ENCODE measurements at regions not wholly inside any gene's neighbourhood (a gene's known extent, or its start where the extent isn't known, plus 50 kb on each side); places are given as distances from the start of the nearest gene placed in this dataset.

GRCh38 chr6:71545905-71546304 is 257.3 kb downstream of the OGFRL1 start:
- Histone ChIP-seq H2BK5ac (ENCODE audit: low read depth, low read length, poor library complexity) (no peak overlapping the region), H3K23ac (ENCODE audit: low read length) (no peak overlapping the region), H3K27ac (ENCODE audit: low read depth, low read length) (no peak overlapping the region), H3K79me1 (ENCODE audit: low read length) (peaks cover 5% of the 10 kb centered on the region), H2BK120ac (ENCODE audit: insufficient read depth, low read length, poor library complexity) (no peak overlapping the region), H3K9me3 (ENCODE audit: insufficient read depth, low read depth, low read length) (no peaks in the 10 kb centered on the region), H4K8ac (ENCODE audit: low read depth, low read length) (no peak overlapping the region), H2AFZ (ENCODE audit: insufficient read depth, low read length, poor library complexity) (no peak overlapping the region), H3K4ac (ENCODE audit: low read depth, low read length) (no peak overlapping the region), H3K79me2 (ENCODE audit: control insufficient read depth, insufficient read depth, low read length, poor library complexity) (no peaks in the 10 kb centered on the region), H3K4me3 (ENCODE audit: low read depth, low read length) (no peak overlapping the region), H3K36me3 (ENCODE audit: control insufficient read depth in 1 of 2, insufficient read depth in 2 of 2, low read length in 2 of 2) (no peaks in the 10 kb centered on the region), H4K12ac (ENCODE audit: low read depth, low read length) (no peak overlapping the region), H3K9ac (ENCODE audit: low read length) (no peak overlapping the region), H3K14ac (ENCODE audit: low read length) (no peak overlapping the region), H3K18ac (ENCODE audit: low read length) (no peak overlapping the region), H2AK5ac (ENCODE audit: low read length) (no peak overlapping the region), H3K27me3 (ENCODE audit: insufficient read depth, low read length) (no peaks in the 10 kb centered on the region), H3K4me2 (ENCODE audit: low read length) (no peak overlapping the region), H2BK12ac (ENCODE audit: low read length) (no peak overlapping the region), H4K91ac (ENCODE audit: low read depth, low read length) (peak overlapping the region; percentile 28), H3K4me1 (ENCODE audit: control insufficient read depth in 1 of 2, insufficient read depth in 2 of 2, low read length in 2 of 2) (peaks cover 0 to 2% of the 10 kb centered on the region in 2 experiments)
- WGBS (ENCODE audit: extremely low coverage, insufficient coverage, insufficient read length) = no CpG with 5 or more reads among the region's 3 CpGs
- no peak for DNase-seq

GRCh38 chr6:71551798-71552197 is 263.2 kb downstream of the OGFRL1 start:
- Histone ChIP-seq H4K12ac (ENCODE audit: low read depth, low read length) (no peak overlapping the region), H3K79me1 (ENCODE audit: low read length) (no peaks in the 10 kb centered on the region), H3K4me2 (ENCODE audit: low read length) (no peak overlapping the region), H2BK5ac (ENCODE audit: low read depth, low read length, poor library complexity) (no peak overlapping the region), H2BK120ac (ENCODE audit: insufficient read depth, low read length, poor library complexity) (no peak overlapping the region), H3K14ac (ENCODE audit: low read length) (no peak overlapping the region), H2AK5ac (ENCODE audit: low read length) (no peak overlapping the region), H3K4me3 (ENCODE audit: low read depth, low read length) (no peak overlapping the region), H3K9ac (ENCODE audit: low read length) (no peak overlapping the region), H3K18ac (ENCODE audit: low read length) (no peak overlapping the region), H4K8ac (ENCODE audit: low read depth, low read length) (no peak overlapping the region), H3K4me1 (ENCODE audit: control insufficient read depth in 1 of 2, insufficient read depth in 2 of 2, low read length in 2 of 2) (no peaks in the 10 kb centered on the region), H2AFZ (ENCODE audit: insufficient read depth, low read length, poor library complexity) (no peak overlapping the region), H3K36me3 (ENCODE audit: control insufficient read depth in 1 of 2, insufficient read depth in 2 of 2, low read length in 2 of 2) (peaks cover 0 to 2% of the 10 kb centered on the region in 2 experiments), H2BK12ac (ENCODE audit: low read length) (no peak overlapping the region), H3K27ac (ENCODE audit: low read depth, low read length) (no peak overlapping the region), H3K9me3 (ENCODE audit: insufficient read depth, low read depth, low read length) (peaks cover 10% of the 10 kb centered on the region), H4K91ac (ENCODE audit: low read depth, low read length) (no peak overlapping the region), H3K27me3 (ENCODE audit: insufficient read depth, low read length) (no peaks in the 10 kb centered on the region), H3K23ac (ENCODE audit: low read length) (no peak overlapping the region), H3K4ac (ENCODE audit: low read depth, low read length) (no peak overlapping the region), H3K79me2 (ENCODE audit: control insufficient read depth, insufficient read depth, low read length, poor library complexity) (no peaks in the 10 kb centered on the region)
- DNase-seq = no peak
- no CpG with 5 or more reads among the region's 3 CpGs for WGBS (ENCODE audit: extremely low coverage, insufficient coverage, insufficient read length)

GRCh38 chr6:71556141-71556540 is 267.5 kb downstream of the OGFRL1 start:
- no peaks in the 10 kb centered on the region for H3K4me1 ChIP-seq (ENCODE audit: control insufficient read depth in 1 of 2, insufficient read depth in 2 of 2, low read length in 2 of 2)
- DNase-seq = no peak
- H2BK120ac ChIP-seq (ENCODE audit: insufficient read depth, low read length, poor library complexity) = no peak overlapping the region
- H4K12ac ChIP-seq (ENCODE audit: low read depth, low read length) = no peak overlapping the region
- H2AFZ ChIP-seq (ENCODE audit: insufficient read depth, low read length, poor library complexity) = no peak overlapping the region
- no peak overlapping the region for H2BK5ac ChIP-seq (ENCODE audit: low read depth, low read length, poor library complexity)
- no peaks in the 10 kb centered on the region for H3K27me3 ChIP-seq (ENCODE audit: insufficient read depth, low read length)
- H3K4me2 ChIP-seq (ENCODE audit: low read length) = no peak overlapping the region
- no peak overlapping the region for H4K91ac ChIP-seq (ENCODE audit: low read depth, low read length)
- no peaks in the 10 kb centered on the region for H3K79me1 ChIP-seq (ENCODE audit: low read length)
- no peaks in the 10 kb centered on the region for H3K79me2 ChIP-seq (ENCODE audit: control insufficient read depth, insufficient read depth, low read length, poor library complexity)
- no CpG with 5 or more reads among the region's 4 CpGs for WGBS (ENCODE audit: extremely low coverage, insufficient coverage, insufficient read length)
- peaks cover 2 to 3% of the 10 kb centered on the region in 2 experiments for H3K36me3 ChIP-seq (ENCODE audit: control insufficient read depth in 1 of 2, insufficient read depth in 2 of 2, low read length in 2 of 2)
- peaks cover 17% of the 10 kb centered on the region for H3K9me3 ChIP-seq (ENCODE audit: insufficient read depth, low read depth, low read length)
- no peak overlapping the region for H4K8ac ChIP-seq (ENCODE audit: low read depth, low read length)
- no peak overlapping the region for H3K27ac ChIP-seq (ENCODE audit: low read depth, low read length)
- H3K4ac ChIP-seq (ENCODE audit: low read depth, low read length) = no peak overlapping the region
- H3K4me3 ChIP-seq (ENCODE audit: low read depth, low read length) = no peak overlapping the region
- H3K9ac ChIP-seq (ENCODE audit: low read length) = no peak overlapping the region
- no peak overlapping the region for H3K14ac ChIP-seq (ENCODE audit: low read length)
- H2AK5ac ChIP-seq (ENCODE audit: low read length) = no peak overlapping the region
- no peak overlapping the region for H3K23ac ChIP-seq (ENCODE audit: low read length)
- no peak overlapping the region for H2BK12ac ChIP-seq (ENCODE audit: low read length)
- no peak overlapping the region for H3K18ac ChIP-seq (ENCODE audit: low read length)

GRCh38 chr6:71558974-71559373 is 270.4 kb downstream of the OGFRL1 start:
- Histone ChIP-seq H3K27ac (ENCODE audit: low read depth, low read length) (no peak overlapping the region), H4K91ac (ENCODE audit: low read depth, low read length) (no peak overlapping the region), H3K79me2 (ENCODE audit: control insufficient read depth, insufficient read depth, low read length, poor library complexity) (no peaks in the 10 kb centered on the region), H3K4me2 (ENCODE audit: low read length) (no peak overlapping the region), H4K12ac (ENCODE audit: low read depth, low read length) (no peak overlapping the region), H3K23ac (ENCODE audit: low read length) (no peak overlapping the region), H3K14ac (ENCODE audit: low read length) (no peak overlapping the region), H3K4me1 (ENCODE audit: control insufficient read depth in 1 of 2, insufficient read depth in 2 of 2, low read length in 2 of 2) (no peaks in the 10 kb centered on the region), H3K9me3 (ENCODE audit: insufficient read depth, low read depth, low read length) (peaks cover 13% of the 10 kb centered on the region), H2BK5ac (ENCODE audit: low read depth, low read length, poor library complexity) (no peak overlapping the region), H3K27me3 (ENCODE audit: insufficient read depth, low read length) (no peaks in the 10 kb centered on the region), H3K4ac (ENCODE audit: low read depth, low read length) (no peak overlapping the region), H3K36me3 (ENCODE audit: control insufficient read depth in 1 of 2, insufficient read depth in 2 of 2, low read length in 2 of 2) (peaks cover 2 to 3% of the 10 kb centered on the region in 2 experiments), H3K79me1 (ENCODE audit: low read length) (no peaks in the 10 kb centered on the region), H2AFZ (ENCODE audit: insufficient read depth, low read length, poor library complexity) (no peak overlapping the region), H2BK12ac (ENCODE audit: low read length) (no peak overlapping the region), H2AK5ac (ENCODE audit: low read length) (no peak overlapping the region), H3K9ac (ENCODE audit: low read length) (no peak overlapping the region), H3K4me3 (ENCODE audit: low read depth, low read length) (no peak overlapping the region), H3K18ac (ENCODE audit: low read length) (no peak overlapping the region), H4K8ac (ENCODE audit: low read depth, low read length) (no peak overlapping the region), H2BK120ac (ENCODE audit: insufficient read depth, low read length, poor library complexity) (no peak overlapping the region)
- no CpG with 5 or more reads among the region's 1 CpG for WGBS (ENCODE audit: extremely low coverage, insufficient coverage, insufficient read length)
- no peak for DNase-seq
